ENCODE measurements at regions not wholly inside any gene's neighbourhood (a gene's known extent, or its start where the extent isn't known, plus 50 kb on each side); places are given as distances from the start of the nearest gene placed in this dataset.
"Not testable (repeated sequence)": the region's sequence is repeated elsewhere in the genome, so short reads cannot be mapped to it uniquely, and the experiment has no call there.

DNA sequence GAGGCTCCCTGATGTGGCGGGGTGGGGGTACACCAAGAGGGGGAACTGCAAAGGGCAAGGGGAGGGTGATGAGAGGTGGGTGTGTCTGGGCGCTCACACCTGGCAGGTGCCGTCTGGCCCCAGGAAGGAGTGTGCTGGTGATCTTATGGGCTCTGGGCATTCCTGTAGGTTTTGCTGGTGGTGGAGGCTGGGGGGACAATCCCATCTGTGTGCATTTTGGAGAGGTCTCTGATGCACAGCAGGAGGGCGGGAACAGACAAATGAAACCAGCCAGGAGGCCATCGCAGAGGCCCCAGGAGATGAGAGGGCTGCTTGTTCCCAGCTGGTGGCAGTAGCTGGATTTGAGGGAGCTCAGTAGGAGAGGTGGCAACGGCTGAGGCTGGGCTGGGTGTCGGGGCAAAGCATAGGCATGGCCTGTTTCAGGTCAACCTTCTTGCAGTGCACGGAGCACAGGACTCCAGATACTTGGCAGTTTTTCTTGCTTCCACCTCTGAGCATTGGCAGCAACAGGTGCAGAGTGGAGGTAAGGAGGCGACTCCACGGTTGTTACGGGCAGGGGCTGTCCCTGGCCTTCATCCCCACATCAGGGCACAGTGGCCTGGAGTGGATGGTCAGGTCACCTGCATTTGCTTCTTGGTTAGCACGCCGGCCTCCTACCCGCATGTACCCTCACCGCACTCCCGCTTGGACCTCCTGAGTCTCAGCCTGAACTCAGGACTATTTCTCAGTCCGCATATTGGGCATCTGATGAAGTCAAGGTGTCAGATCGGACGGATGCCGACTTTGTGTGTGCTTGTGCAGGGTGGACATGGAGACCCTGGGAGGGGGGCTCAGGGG, 194.2 kb upstream of the HDAC4 start:
- no peak for DNase-seq

DNA sequence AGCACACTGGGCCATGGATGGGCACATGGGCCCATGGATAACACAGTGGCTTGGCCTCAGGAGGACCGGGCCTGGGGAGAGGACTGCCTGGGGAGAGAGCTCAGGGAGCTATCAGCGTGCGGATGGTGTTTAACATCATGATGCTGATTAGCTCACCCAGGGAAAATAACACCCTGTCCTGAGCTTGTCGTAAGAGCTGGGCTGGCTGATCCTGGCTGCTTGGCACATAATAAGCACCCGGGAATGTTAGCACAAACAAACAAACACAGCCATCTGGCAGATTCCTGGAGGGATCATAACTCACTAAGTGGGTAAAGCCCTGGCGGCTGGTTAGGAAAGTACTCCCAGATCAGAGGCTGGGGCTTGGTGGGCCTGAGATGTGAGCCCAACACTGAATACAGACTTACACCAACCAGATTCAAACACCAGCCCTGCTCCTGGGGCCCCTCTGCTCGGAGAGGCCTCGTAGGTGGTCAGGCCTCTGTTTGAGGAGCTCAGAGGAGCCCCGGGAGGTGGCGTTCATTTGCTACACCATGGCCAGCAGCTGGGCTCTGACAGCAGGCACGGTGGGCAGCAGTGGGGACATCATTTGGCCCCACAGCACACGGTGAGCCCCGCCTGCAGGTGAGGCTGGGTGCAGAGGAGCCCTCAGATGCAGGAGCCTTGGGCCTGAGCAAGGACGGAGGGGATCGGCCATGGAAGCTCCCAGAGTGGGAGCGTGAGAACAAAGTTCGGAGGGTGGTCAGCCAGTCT, 193.4 kb upstream of the HDAC4 start:
- peak in 1 of 2 experiments; percentile 25 for DNase-seq

DNA sequence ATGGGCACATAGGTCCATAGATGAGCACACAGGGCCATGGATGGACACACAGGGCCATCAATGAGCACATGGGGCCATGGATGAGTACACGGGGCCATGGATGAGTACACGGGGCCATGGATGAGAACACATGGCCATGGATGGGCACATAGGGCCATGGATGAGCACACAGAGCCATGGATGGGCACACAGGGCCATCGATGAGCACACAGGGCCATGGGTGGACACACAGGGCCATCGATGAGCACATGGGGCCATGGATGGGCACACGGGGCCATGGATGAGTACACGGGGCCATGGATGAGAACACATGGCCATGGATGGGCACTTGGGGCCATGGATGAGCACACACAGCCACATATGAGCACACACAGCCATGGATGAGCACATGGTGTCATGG, 192.6 kb upstream of the HDAC4 start:
- no peak for DNase-seq

DNA sequence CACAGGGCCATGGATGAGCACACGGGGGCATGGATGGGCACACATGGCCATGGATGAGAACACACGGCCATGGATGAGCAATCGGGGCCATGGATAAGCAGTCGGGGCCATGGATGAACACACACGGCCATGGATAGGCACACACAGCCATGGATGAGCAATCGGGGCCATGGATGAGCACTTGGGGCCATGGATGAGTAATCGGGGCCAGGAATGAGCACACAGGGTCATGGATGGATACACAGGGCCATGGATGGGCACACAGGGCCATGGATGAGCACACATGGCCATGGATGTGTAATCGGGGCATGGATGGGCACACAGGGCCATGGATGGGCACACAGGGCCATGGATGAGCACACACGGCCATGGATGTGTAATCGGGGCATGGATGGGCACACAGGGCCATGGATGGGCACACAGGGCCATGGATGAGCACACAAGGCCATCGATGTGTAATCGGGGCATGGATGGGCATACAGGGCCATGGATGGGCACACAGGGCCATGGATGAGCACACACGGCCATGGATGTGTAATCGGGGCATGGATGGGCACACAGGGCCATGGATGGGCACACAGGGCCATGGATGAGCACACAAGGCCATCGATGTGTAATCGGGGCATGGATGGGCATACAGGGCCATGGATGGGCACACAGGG, 191.9 kb upstream of the HDAC4 start:
- DNase-seq = not testable (repeated sequence)

DNA sequence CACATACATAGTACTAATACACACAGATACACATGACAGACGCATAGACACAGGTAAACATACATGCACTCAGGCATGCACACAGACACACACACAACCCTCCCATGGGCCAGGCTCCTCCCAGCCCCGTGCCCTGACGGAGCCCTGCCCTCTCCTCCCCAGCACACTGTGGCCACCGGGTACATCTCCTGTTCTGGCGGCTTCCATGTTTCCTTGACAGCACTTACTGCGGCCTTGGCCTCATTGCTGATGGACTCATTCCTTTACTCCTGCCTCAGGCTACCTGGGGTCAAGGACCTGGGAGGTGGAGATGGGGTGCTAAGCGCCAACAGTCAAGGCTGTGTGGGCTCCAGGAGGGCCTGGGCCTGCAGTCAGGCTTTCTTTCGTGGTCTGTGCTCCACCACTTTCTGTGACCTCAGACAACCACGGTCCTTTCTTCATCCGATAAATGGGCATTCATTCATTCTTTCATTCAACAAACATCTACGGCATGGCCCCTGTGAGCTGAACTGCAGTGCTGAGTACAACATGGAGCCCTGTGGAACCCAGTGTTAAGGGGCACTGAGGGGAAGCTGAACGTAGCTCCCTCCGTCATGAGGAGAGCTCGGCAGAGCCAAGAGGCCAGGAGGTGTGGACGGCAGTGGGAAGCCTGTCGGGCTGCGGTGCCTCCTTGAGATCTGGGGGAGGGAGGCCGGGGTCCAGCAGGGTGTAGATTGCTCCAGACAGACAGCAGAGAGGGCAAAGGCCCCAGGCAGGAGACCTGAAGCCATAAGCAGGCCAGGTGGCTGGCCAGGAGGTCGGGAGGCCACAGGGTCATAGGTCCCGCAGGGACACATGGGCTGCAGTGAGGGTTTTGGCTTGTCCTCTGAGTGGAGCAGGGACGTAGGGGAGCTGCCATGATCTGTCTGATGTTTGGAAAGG, 190.4 kb upstream of the HDAC4 start:
- DNase-seq = no peak

DNA sequence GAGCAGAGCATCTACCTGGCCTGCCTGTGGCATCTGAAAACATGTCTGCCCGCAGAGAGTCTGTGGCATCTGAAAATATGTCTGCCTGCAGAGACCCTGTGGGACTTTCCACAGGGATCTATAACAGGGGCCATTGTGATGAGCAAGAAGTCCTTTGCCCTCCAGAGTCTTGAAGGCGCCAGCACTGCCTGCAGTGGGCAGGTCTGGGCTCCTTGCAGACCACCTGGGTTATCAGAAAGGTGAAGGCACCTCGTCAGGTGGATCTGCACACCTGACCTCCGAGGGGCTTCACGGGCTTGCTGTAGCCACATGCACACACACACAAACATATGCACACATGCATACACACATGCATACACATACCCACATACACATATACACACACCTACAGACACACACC, 189.5 kb upstream of the HDAC4 start:
- no peak for DNase-seq

DNA sequence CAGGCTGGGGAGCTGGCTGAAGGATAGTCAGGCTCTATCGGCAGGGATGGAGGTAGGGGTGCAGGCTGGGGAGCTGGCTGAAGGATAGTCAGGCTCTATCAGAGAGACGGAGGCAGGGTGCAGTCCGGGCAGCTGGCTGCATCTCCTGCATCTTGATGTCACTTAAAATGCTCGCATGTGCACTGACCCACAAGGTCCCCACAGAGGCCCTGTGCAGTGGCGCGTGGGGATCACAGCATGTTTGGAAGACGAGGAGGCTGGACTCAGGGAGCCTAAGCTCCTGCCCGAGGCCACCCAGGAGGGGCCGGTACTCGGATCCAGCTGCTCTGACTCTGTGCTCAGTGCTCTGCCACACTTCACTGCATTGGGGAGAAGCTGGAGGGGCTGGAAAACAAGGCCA, 189.0 kb upstream of the HDAC4 start:
- DNase-seq = no peak

DNA sequence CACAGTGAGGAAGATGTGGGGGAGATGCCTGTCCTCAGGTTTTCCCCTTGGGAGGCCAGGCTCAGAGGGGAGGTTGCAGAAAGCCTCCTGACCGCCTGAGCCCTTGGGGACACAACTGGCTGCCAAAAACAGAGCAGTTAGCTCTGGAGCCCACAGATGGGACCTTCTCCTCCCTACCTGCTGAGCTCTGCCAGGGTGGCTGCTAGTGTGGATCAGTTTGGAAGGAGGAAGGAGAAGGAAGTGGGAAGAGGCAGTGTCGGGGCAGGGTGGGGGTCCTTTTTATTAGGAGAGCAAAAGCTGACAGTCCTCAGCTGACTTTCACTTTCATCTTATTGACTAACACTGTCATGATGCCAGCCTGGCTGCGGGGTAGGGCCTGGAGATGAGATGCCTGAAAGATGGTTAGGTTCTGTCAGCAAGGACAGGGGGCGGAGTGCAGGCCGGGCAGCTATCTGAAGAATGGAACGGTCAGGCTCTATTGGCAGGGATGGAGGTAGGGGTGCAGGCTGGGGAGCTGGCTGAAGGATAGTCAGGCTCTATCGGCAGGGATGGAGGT, 188.5 kb upstream of the HDAC4 start:
- DNase-seq = no peak

DNA sequence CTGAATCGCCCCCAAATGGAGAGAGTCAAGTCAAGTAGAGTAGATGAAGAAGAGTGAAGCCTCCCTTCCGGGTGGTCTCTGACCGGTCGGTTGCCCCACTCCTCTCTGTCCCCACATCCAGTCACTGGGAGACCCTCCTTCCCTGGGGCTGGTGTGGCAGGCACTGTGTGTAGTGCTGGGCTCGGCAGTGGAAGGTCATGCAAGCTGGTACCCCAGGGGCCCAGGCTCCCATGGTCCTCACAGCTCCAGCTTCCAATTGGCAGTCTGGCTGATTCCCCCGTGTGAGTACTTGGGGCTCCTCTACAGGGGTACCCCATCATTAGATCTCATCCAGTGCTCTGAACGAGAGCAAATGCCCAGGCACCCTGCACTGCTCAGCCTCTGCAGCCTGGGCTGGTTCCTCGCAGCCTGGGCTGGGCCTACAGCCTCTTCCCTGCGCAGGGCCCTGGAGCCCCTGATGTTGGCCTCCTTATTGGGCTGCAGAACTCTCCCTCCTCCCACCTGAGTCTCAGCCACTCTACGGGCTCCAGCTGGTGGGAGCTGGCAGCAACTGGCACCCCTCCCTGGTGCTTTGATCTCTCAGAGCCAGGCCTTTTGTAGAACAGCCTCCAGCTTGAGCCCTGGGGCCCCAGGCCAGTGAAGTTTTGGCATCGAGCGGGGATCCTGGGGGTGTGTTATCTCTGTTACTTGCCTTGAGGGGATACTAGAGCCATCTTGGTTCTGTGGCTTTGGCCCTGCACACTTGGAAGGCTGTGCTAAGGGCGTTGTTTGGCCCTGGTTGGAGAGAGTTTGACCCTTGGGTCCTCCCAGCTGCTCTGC, 187.8 kb upstream of the HDAC4 start:
- DNase-seq = no peak

DNA sequence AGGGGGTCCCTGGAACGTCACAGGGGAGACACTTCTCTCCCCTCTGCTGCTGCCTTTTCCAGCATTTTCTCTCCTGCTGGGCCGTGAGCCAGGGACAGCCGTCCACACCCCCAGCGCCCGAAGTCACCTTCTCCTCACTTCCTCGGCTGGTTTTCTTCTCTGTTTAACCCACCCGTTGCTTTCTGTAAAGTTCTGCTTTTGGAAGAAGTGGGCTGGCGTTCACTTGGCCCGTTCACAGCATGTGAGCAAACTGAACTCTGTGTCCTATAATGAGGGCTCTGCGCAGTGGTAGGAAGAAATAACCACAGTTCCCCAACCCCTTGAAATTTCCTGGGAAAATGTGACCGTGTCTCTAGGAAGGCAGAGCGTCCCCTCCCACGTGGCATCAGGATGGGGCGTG, 187.0 kb upstream of the HDAC4 start:
- no peak for DNase-seq

DNA sequence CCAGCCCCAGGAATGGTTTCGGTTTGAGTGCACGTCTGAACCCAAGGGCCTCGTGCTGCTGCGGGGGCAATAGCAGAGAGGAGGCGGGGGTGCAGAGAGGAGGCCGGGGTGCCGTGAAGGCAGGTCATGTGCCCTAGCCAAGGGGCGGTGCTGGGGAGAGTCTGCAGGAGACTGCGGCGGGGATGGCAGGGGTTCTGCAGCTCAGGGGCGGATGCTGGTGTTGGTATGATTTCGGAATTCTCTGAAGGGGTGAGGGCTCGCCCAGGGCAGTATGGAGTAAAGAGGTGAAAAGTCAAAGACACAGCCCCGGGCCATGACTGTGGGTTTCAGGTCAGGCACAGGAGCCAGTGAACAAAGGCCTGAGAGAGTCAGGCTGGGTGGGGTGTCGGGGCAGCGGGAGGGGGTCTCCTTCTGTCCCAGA, 186.5 kb upstream of the HDAC4 start:
- no peak for DNase-seq

DNA sequence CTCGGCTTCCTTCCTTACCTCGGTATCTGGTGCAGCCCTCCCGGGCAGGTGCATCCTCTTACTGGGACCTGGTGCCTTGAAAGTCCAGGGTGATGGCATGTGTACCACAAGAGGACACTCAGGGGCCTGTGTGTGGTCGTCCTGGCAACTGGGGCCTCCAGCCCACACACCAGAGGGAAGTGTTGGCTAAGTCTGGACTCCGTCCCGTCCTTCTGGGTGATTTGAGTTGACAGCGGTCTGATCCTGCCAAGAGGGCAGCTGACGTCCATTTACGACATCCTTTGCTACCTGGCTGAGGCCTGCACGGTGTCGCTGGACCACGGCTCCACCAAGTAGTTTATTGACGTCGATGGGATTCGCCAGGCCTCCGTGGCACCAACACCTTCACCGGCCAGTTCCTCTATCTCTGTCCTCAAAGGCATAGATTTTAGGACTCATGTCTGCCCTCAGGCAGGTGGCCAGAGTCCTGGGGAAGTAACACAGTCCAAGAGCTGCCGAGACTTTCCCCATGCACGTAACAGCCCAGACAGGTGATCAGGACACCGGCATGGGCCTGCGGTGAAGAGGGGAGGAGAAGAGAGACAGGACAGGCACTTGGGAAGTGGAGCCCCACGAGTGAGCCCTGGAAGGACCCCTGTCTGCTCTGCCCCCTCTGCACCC, 186.0 kb upstream of the HDAC4 start:
- DNase-seq = no peak

DNA sequence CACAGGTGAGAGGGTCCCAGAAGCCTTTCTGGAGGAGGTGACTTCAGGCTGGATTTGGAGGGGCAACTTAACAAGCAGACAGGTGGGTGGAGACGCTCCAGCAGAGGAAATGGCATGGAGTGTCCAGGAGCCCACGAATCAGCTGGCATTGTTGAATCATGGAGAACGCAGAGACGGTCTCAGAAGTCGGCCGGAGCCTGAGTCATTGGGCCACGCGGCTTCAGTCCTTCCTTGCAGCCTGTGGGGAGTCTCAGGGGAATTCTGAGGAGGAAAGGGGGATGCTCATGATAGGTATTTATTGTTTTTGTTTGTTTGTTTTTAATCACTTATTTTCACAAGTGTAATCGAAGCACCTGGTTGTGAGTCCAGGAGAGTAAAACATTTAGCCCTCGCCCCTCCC, 184.6 kb upstream of the HDAC4 start:
- DNase-seq = no peak

DNA sequence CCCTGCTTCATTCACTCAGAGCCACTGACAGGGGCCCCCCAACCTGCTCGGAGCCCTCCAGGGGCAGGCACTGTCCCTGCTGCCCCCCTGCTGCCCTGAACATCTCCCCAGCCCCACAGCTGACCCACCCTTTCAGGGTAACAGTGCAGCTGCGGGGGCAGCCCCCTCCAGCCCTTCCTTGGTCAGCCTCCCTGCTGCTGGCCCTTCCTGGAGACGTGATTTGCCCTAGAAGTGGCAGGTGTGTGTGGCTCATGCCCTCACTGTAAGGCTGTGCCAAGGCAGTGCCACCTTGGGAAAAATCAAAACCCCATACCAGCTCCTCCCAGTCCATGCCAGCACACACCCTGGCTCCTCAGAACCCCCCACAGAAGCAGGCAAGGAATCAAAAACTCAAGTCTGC, 184.2 kb upstream of the HDAC4 start:
- no peak for DNase-seq

DNA sequence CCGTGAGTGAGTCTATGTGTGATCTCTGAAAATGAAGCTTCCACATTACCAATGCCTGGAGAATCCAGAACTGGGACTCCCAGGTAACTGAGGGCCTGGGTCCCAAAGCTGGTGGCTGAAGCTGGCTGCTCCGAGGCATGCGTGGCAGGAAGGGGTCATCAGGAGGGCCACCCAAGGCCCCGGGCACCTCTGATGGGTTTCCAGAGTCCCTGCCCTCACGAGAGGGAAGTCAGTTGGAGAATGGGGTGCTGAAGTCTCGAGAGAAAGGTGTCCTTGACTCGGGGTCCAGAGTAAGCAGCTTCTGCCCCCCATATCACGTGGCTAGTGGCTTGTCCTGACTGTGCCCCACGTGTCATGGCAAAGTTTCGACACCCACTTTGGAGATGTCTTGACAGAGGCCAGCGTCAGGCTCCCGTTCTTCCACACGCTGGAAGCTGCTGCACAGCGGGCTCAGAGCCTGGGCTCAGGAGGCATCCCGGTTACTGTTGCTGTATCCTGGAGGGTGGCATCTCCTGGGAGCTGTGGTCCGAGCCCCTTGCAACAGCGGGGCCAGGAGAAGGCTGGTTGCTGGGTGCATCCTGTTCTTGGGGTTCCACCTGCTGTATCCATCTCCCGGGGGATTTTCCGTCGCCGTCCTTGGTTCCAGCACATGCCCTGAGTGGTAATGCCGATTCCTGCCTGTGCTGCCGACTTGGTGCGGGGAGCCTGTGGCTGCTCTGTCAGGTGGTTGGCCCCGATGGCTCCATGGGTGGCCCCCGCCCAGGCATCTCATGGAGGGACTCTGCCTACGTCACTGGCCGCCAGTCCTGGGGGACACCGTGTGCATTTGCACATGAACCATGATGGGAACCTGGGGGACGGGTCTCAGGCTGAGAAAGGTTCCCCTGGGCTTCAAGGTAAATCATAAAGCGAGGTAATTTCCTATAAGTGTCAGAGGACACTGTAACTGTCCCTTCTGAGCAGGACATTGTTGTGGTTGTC, 183.3 kb upstream of the HDAC4 start:
- DNase-seq = no peak

DNA sequence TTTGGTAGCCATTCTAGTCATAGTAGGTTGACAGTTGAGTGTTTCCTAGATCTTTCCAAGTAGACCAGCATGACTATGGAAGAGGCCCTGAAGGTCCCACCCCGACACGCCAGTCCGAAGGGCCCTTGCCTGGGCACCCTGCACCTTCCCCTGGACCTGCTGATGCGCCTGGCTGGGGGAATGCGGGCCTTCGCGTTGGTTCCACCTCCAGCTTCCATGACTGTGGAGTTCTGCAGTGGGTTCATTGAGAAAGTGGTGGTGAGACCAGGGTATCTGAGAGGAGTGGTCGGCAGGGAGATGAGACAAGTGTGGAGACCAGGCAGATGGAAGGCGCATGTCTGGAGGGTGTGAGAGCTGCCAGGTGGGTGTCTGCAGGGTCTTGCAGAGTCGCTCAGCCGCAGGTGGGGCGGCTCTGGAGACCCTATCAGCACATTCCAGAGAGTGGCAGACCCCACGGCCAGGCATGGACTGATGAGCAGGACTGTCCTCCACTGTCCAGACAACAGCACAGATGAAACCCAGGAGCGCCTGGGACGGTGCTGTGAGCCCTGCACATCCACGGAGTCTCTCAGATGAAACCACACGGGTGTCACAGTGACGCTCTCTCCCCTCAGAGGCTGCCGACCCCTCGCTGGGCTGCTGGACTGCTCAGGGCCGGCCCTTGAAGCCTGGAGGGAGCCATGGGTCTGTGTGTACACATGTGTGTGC, 182.5 kb upstream of the HDAC4 start:
- no peak for DNase-seq

DNA sequence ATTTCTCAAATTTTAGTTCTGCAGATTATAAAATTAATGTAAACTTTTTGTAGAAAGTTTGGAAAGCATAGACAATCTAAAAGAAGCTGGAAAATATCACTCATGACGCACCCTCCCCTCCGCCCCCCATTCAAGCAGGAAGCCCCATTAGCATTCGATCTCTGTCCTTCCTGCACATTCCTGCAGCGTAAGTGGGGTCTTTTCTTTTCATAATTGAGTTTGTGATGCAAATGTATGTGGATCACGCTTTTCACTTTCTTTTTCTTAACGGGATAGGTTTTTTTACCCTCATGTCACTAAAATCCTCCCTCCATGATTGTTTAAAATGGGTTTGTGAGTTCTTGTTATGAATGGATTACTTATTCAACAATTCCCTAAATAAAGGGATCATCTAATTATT, 181.7 kb upstream of the HDAC4 start:
- DNase-seq = no peak

DNA sequence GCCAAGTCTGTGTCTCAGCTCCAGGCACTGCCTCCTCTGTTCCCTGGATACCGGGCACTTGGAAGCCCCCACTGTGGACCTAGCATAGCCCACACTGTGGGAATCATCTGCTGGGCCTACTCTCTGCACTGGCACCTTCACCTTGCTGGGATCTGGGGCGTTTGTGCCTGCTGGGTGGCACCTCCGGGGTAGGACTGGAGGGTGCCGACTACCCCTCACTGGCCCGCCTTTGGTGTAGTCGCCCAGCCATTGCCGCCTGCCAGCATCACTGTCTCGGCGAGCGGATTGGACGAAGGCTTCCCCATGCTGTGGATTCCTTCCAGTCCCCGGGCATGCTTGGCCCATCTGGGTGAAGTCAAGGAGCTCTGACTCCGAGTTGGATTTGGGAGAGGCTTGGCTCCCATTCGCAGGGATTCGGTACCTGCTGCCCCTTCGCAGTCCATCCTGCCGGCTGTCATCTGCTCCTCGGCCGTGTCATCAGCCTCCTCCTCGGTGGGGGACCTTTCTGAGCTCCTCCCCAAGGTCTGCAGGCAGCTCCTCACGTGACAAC, 180.6 kb upstream of the HDAC4 start:
- DNase-seq = no peak

DNA sequence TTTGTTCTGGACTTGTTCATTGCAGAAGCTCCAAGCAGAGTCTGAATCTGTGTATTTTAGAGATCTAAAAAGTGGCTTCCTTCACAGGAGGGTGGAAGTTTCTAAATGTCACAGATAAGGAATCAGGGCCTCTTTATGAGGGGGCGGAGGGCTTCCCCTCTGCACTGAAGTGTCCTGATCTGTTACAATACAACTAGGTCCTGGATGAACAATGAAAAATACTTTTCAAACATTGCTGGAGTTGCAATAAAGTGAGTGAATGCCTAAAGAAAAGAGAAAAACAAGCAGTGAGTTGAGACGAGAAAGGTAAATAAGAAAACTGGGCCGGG, 179.3 kb upstream of the HDAC4 start:
- no peak for DNase-seq
